ENCODE measurements at regions not wholly inside any gene's neighbourhood (a gene's known extent, or its start where the extent isn't known, plus 50 kb on each side); places are given as distances from the start of the nearest gene placed in this dataset.

DNA sequence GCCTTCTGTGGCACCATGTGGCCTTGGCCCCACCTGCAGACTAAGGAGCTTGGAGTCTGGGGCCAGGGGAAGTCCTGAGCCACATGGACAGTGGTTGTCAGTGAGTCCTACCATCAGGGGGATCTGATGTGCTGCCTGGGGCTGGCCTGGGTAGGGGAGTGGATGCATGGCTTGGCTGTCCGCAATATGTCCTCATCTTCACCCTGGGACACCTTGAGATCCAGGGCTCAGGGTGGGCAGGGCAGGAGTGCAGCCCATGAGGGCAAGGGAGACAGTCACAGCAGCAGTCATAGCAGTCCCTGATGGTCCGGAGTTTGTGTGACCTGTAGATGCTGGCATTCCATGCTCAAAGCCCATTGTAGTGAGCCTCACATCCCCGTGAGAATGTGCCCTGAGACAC is 256.8 kb upstream of the B3GAT1 start:
- Histone ChIP-seq H3K18ac (ENCODE audit: extremely low read depth, low read length) (no peak overlapping the region), H2BK5ac (ENCODE audit: low read depth, low read length) (no peak overlapping the region), H4K91ac (replicated peaks; ENCODE audit: insufficient read length, low read length) (no peak overlapping the region), H2AFZ (ENCODE audit: low read length) (no peak overlapping the region), H3K56ac (replicated peaks; ENCODE audit: insufficient read length, low read depth, low read length) (no peak overlapping the region), H4K20me1 (replicated peaks in 1 of 2; ENCODE audit: control insufficient read depth in 1 of 2, insufficient read depth in 2 of 2, low read length in 2 of 2) (no peaks in the 10 kb centered on the region), H3K4me3 (ENCODE audit: extremely low read depth in 1 of 4, insufficient read depth in 2 of 4, low read depth in 3 of 4, low read length in 4 of 4) (no peak overlapping the region), H3K4ac (replicated peaks; ENCODE audit: insufficient read length, low read depth, low read length) (no peak overlapping the region), H3K4me1 (replicated peaks in 1 of 4; ENCODE audit: control insufficient read depth in 3 of 4, insufficient read depth in 4 of 4, low read length in 3 of 4) (peaks cover 0 to 3% (median 1%) of the 10 kb centered on the region in 4 experiments; a peak in 3 of 7 replicates), H2BK15ac (ENCODE audit: low read length) (no peak overlapping the region), H4K8ac (ENCODE audit: extremely low read depth, insufficient read depth, low read length) (no peak overlapping the region), H3K4me2 (ENCODE audit: insufficient read depth in 1 of 2, low read depth in 2 of 2, low read length in 2 of 2) (no peak overlapping the region), H3K23ac (ENCODE audit: insufficient read length) (no peak overlapping the region), H3K27ac (ENCODE audit: low read depth, low read length) (no peak overlapping the region), H3K36me3 (ENCODE audit: control insufficient read depth in 2 of 4, insufficient read depth in 4 of 4, low read length in 3 of 4) (no peaks in the 10 kb centered on the region), H2BK20ac (ENCODE audit: low read length) (no peak overlapping the region), H4K5ac (ENCODE audit: insufficient read length, low read depth, low read length) (no peak overlapping the region), H3K9ac (replicated peaks in 1 of 4; ENCODE audit: extremely low read depth in 1 of 4, low read depth in 3 of 4, low read length in 3 of 4) (no peak overlapping the region), H3K27me3 (replicated peaks in 1 of 4; ENCODE audit: control insufficient read depth in 3 of 4, extremely low read depth in 1 of 4, insufficient read depth in 3 of 4, low read length in 3 of 4) (no peaks in the 10 kb centered on the region; a peak in 3 of 7 replicates), H3K14ac (ENCODE audit: insufficient read length) (no peak overlapping the region), H2BK12ac (ENCODE audit: low read depth, low read length) (no peak overlapping the region), H3K79me2 (ENCODE audit: control insufficient read depth in 1 of 2, insufficient read depth in 2 of 2, low read length in 2 of 2) (no peaks in the 10 kb centered on the region), H3K79me1 (ENCODE audit: low read depth, low read length) (no peaks in the 10 kb centered on the region), H3K23me2 (ENCODE audit: low read depth, low read length) (no peaks in the 10 kb centered on the region), H3K9me3 (ENCODE audit: insufficient read depth in 2 of 2, low read depth in 1 of 2, low read length in 1 of 2) (0 out of 4 replicates have a peak, but pooled peaks cover 0 to 3% of the 10 kb centered on the region in 2 experiments), H2AK5ac (ENCODE audit: low read depth, low read length) (no peak overlapping the region), H2BK120ac (replicated peaks; ENCODE audit: low read depth, low read length) (no peak overlapping the region)
- POLR2A ChIA-PET (ENCODE audit: partially characterized antibody) = no interaction called here
- 85% methylated on average over 3 of the region's 3 CpGs; no CpG with 5 or more reads in 1 of the 2 experiments for WGBS, 2 experiments (ENCODE audit: extremely low coverage in 1 of 2, insufficient coverage in 1 of 2, insufficient read length in 1 of 2, insufficient replicate concordance in 2 of 2, low coverage in 1 of 2, low lambda C conversion rate in 2 of 2, missing lambda C conversion rate in 1 of 2)
- CTCF ChIA-PET (ENCODE audit: partially characterized antibody) = interaction anchor here (0.7 to 1.3 kb wide), 2 partner anchors 13 to 913 kb away, joined by 3 read pairs; no protein-coding TSS in a partner anchor
- DNase-seq (ENCODE audit: low read depth in 1 of 2, low spot score in 2 of 2) (no peak), FAIRE-seq (no peak)
- no peak for TF ChIP-seq TAF7 (optimal IDR thresholded peaks at IDR 0.05; ENCODE audit: borderline replicate concordance, low read depth, low read length)
- TF ChIP-seq PHF8 (conservative IDR thresholded peaks at IDR 0.05; ENCODE audit: low read depth, low read length) = no peak
- no peak for TF ChIP-seq YY1 (IDR thresholded peaks at IDR 0.05; ENCODE audit: low read depth, low read length)
- TF ChIP-seq RXRA (IDR thresholded peaks at IDR 0.05; ENCODE audit: insufficient read depth, low read depth, low read length) = no peak
- no peak for TF ChIP-seq RNF2 (IDR thresholded peaks at IDR 0.05; ENCODE audit: borderline replicate concordance, low read depth, low read length, missing control alignments, poor library complexity, severe bottlenecking)
- no peak for TF ChIP-seq BACH1 (IDR thresholded peaks at IDR 0.05; ENCODE audit: low read length)
